ENCODE measurements at regions not wholly inside any gene's neighbourhood (a gene's known extent, or its start where the extent isn't known, plus 50 kb on each side); places are given as distances from the start of the nearest gene placed in this dataset.

- H3K9ac ChIP-seq (ENCODE audit: low read depth, low read length), result no peak overlapping the region
- H3K14ac ChIP-seq (replicated peaks; ENCODE audit: low read depth, low read length), result no peak overlapping the region
- no peak overlapping the region for H2BK120ac ChIP-seq (ENCODE audit: low read depth, low read length)
- H3K27me3 ChIP-seq (ENCODE audit: control insufficient read depth, insufficient read depth, low read length), result peaks cover 39% of the 10 kb centered on the region
- intact Hi-C loops (cut with micrococcal nuclease), result no loop called here
- no peak overlapping the region for H2AK5ac ChIP-seq (ENCODE audit: low read depth, low read length)
- no peak overlapping the region for H3K56ac ChIP-seq (ENCODE audit: extremely low read depth, insufficient read depth, low read length)
- no TSS peak for BruUV-seq (replicated peaks)
- in situ Hi-C loops (cut with MboI; ENCODE audit: low sequenced_read_pairs), result no loop called here
- no peak overlapping the region for H3K4me2 ChIP-seq (ENCODE audit: low read depth, low read length)
- no peak overlapping the region for H3K4me3 ChIP-seq (ENCODE audit: insufficient read depth, low read depth, low read length)
- dilution Hi-C loops (cut with HindIII; ENCODE audit: low sequenced_read_pairs, unreplicated experiment), result no loop called here
- H3K23ac ChIP-seq (ENCODE audit: low read depth, low read length), result no peak overlapping the region
- CTCF ChIA-PET, result no interaction called here
- no peak overlapping the region for H3K18ac ChIP-seq (ENCODE audit: low read depth, low read length)
- H4K91ac ChIP-seq (ENCODE audit: insufficient read depth, low read depth, low read length), result no peak overlapping the region
- no peak overlapping the region for H2BK5ac ChIP-seq (ENCODE audit: low read depth, low read length, poor library complexity, severe bottlenecking)
- ATAC-seq (ENCODE audit: low read depth), result no peak
- no peak overlapping the region for H2BK20ac ChIP-seq (ENCODE audit: low read depth, low read length)
- no peak overlapping the region for H2AK9ac ChIP-seq (replicated peaks; ENCODE audit: low read depth, low read length, poor library complexity)
- H4K20me1 ChIP-seq (ENCODE audit: insufficient read depth, low read length), result no peaks in the 10 kb centered on the region
- no peaks in the 10 kb centered on the region; the same call in 1 of the 2 replicates for H3K4me1 ChIP-seq (ENCODE audit: control insufficient read depth, insufficient read depth, low read length)
- no peak for DNase-seq
- 100% methylated on average over 1 of the region's 10 CpGs; no CpG with 5 or more reads in 1 of the 2 experiments for WGBS, 2 experiments (ENCODE audit: extremely low coverage in 2 of 2, insufficient read length in 1 of 2)
- H3K79me1 ChIP-seq (ENCODE audit: low read depth in 1 of 2, low read length in 2 of 2), result no peaks in the 10 kb centered on the region
- H2BK15ac ChIP-seq (ENCODE audit: low read depth, low read length), result no peak overlapping the region
- H2AFZ ChIP-seq (replicated peaks; ENCODE audit: low read length, poor library complexity), result no peak overlapping the region
- no peaks in the 10 kb centered on the region for H3K36me3 ChIP-seq (ENCODE audit: control insufficient read depth, insufficient read depth, low read length)
- no peak overlapping the region for H3K27ac ChIP-seq (ENCODE audit: insufficient read depth, low read length)
- no peak overlapping the region for H3K4ac ChIP-seq (ENCODE audit: low read depth, low read length)
- no peak overlapping the region for H4K8ac ChIP-seq (ENCODE audit: low read depth in 2 of 2, low read length in 2 of 2)
- no peaks in the 10 kb centered on the region; the same call in 1 of the 2 replicates for H3K9me3 ChIP-seq (ENCODE audit: control insufficient read depth, insufficient read depth, low read length)
- no peaks in the 10 kb centered on the region for H3K9me1 ChIP-seq (ENCODE audit: insufficient read depth, low read length)
- TF ChIP-seq POLR2A (IDR thresholded peaks at IDR 0.05; ENCODE audit: low read depth, low read length), result no peak
- no peak for TF ChIP-seq SMC3 (IDR thresholded peaks at IDR 0.05; ENCODE audit: low read depth, low read length)
- no peak for TF ChIP-seq FOS (IDR thresholded peaks at IDR 0.05; ENCODE audit: low read depth, low read length)
- no peak for TF ChIP-seq NFE2L2 (IDR thresholded peaks at IDR 0.05; ENCODE audit: low read depth, low read length)
- TF ChIP-seq MAFK (IDR thresholded peaks at IDR 0.05; ENCODE audit: low read depth, low read length), result no peak
- TF ChIP-seq MXI1 (IDR thresholded peaks at IDR 0.05; ENCODE audit: borderline replicate concordance, low read depth, low read length), result no peak
- TF ChIP-seq RCOR1 (IDR thresholded peaks at IDR 0.05; ENCODE audit: insufficient replicate concordance, low read length), result no peak
- TF ChIP-seq ELK1 (IDR thresholded peaks at IDR 0.05; ENCODE audit: borderline replicate concordance, low read depth, low read length), result no peak
- TF ChIP-seq USF2 (IDR thresholded peaks at IDR 0.05; ENCODE audit: low read depth, low read length), result no peak
- TF ChIP-seq CEBPB (IDR thresholded peaks at IDR 0.05; ENCODE audit: low read depth, low read length), result no peak
- TF ChIP-seq BHLHE40 (IDR thresholded peaks at IDR 0.05; ENCODE audit: low read depth, low read length), result no peak
- no peak overlapping the region for H4K5ac ChIP-seq (ENCODE audit: low read depth, low read length)
- POLR2A ChIA-PET (ENCODE audit: unreplicated experiment), result no interaction called here
Observed at GRCh38 chr2:240196716-240197461, 56.4 kb upstream of the OTOS start.

Measured in IMR-90 (cell line).